CD4-positive, alpha-beta T cell treated with Interleukin-15 for 4 hours (primary cell): ENCODE measurements at regions not wholly inside any gene's neighbourhood (a gene's known extent, or its start where the extent isn't known, plus 50 kb on each side); places are given as distances from the start of the nearest gene placed in this dataset.
"Not testable (repeated sequence)": the region's sequence is repeated elsewhere in the genome, so short reads cannot be mapped to it uniquely, and the experiment has no call there.

Experiments used
- DNase-seq: peaks from one replicate; pipeline ENCODE4 v3.0.0-alpha.2; 2020; ENCODE audit warnings: low spot score

GRCh38 chr14:37712476-37712860 lies 117.0 kb downstream of the TTC6 start:
- not testable (repeated sequence) for DNase-seq

DNA sequence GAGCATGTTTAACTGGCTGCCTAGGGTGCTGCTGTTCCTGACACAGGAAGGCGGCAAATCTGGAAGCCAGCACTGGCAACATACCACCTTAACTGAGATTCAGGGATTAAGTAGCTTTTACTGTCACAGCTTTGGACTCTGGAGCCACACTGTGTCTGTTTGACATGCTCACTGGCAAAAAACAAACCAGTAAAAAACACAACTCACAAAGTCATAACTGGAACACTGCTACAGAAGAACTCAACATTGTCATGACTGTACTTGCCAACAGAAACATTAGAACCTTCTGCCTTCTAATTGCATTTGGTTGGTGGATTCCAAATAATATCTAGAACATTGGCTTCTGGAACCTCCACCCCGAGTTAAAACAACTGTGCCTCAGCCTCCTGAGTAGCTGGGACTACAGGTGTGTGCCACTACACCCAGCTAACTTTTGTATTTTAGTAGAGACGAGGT lies 117.6 kb downstream of the TTC6 start:
- DNase-seq = no peak

- no peak for DNase-seq
Observed at GRCh38 chr14:37720131-37720530, 124.7 kb downstream of the TTC6 start.

GRCh38 chr14:37721976-37722659 lies 126.7 kb downstream of the TTC6 start:
- no peak for DNase-seq

DNA sequence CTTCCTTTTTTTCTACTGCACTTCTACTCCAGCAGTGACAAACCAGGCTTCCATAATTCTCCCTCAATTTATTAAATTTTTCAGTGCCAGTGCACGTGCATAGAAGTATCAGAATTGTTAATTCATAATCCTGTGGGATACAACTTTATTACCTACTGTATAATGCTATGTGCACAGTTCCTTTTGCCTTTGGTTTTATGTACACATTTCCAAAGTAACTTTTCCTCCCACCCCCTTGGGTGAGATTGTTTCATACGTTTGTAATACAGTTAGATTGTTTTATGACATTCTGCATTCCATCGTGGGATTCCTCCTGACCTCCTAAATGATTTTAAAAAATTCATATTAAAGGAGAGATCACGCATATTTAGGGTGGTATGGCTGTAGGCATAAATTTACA lies 128.1 kb downstream of the TTC6 start:
- no peak for DNase-seq

GRCh38 chr14:37726708-37727107 lies 131.3 kb downstream of the TTC6 start:
- no peak for DNase-seq

GRCh38 chr14:37729218-37729617 lies 133.8 kb downstream of the TTC6 start:
- DNase-seq = no peak

GRCh38 chr14:37731094-37731493 lies 135.7 kb downstream of the TTC6 start:
- no peak for DNase-seq

GRCh38 chr14:37745657-37746056 lies 150.2 kb downstream of the TTC6 start:
- DNase-seq = no peak

DNA sequence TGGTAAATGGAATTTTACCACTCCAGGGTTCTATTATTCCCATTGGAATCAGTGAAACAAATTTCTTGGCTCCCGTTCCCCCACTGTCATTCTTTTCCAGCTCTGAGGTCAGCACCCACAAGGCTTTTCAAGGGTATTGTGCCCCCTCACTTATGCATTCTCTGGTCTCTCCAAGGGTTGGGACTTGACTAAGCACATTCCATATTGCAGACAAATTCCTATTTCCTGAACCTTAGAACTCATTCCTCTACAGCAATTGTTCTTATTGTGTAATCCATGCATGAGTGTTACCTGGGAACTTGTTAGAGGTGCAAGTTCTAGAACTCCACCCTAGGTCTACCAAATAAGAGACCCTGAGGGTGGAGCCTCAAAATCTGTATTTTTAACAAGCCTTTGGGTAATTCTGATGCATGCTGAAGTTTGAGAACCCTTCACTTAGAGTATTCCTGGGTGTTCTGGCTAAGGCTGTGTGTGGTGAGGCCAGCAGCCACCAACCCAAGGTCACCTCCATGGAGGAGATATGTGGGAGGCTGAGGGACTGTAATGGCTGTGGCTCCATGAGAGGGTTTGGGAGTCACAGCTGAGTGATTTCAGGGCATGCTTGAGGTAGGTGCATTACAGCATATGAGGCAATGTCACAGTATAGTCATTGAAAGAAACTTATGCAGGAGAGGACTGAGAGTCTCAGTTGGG lies 150.9 kb downstream of the TTC6 start:
- DNase-seq = no peak

GRCh38 chr14:37753459-37753858 lies 158.0 kb downstream of the TTC6 start:
- no peak for DNase-seq

DNA sequence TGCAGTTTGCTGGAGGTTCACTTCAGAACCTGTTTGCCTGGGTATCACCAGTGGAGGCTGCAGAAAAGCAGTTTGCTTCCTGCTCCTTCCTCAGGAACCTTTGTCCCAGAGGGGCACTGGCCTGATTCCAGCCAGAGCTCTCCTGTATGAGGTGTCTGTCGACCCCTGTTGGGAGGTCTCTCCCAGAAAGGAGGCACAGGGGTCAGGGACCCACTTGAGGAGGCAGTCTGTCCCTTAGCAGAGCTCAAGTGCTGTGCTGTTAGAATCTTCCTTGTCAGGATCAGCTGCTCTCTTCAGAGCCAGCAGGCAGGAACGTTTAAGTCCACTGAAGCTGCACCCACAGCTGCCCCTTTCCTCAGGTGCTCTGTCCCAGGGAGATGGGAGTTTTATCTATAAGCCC lies 164.8 kb downstream of the TTC6 start:
- DNase-seq = not testable (repeated sequence)

GRCh38 chr14:37763266-37763665 lies 167.8 kb downstream of the TTC6 start:
- DNase-seq = no peak

- not testable (repeated sequence) for DNase-seq
Observed at GRCh38 chr14:37772283-37772682, 176.9 kb downstream of the TTC6 start.

DNA sequence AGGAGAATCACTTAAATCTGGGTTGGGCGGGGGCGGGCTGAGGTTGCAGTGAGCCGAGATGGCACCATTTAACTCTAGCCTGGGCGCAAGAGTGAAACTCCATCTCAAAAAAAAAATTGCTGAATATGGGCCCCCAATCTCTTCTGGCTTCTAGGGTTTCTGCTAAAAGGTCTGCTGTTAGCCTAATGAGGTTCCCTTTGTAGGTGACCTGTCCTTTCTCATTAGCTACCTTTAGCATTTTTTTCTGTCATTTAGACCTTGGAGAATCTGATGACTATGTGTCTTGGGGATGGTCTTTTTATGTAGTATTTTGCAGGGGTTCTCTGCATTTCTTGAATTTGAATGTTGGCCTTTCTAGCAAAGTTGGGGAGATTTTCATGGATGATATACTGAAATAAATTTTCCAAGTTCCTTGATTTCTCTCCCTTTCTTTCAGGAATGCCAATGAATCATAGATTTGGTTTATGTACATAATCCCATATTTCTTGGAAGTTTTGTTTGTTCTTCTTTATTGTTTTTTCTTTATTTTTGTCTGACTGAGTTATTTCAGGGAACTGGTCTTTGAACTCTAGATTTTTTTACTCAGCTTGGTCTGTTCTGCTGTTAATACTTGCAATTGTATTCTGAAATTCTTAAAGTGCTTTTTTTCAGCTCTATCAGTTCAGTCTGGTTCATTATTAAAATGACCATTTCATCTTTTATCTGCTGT lies 181.5 kb downstream of the TTC6 start:
- no peak for DNase-seq

DNA sequence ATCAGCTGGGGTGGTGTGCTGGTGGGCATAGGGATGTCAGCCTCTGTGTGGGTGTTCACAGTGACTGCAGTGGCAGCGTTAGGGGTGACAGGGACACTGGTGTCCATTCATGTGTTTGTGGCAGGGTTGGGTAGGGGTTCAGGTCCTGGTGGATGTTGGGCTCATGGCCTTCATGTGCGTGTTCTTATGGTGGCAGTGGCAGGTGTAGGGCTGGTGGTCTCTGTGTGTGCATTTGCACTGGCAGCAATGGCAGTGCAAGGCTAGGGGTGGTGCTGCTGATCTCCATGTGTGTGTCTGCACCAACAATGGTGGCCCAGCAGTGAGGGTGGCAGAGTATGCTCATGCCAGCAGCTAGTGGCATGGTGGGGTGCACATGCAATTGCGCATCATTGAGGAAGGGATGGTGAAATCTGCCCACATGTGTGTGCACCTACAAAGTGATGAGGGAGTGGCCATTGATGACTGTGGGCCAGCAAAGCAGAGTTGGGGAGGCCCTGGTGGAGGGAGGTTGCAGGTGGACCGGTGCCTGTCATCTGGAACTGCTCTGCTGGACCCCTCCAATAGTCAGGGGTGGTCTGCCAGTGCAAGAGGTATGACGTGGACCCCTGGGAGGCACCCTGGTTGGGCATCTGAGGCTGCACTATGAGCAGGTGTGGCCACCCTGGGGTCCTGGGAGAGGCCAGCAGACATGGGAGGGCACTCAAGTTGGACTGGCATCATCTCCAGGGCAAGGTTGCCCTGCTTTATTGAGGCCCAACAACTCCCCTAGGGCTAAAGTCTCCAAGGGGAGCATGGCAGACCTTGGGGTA lies 182.9 kb downstream of the TTC6 start:
- DNase-seq = no peak

DNA sequence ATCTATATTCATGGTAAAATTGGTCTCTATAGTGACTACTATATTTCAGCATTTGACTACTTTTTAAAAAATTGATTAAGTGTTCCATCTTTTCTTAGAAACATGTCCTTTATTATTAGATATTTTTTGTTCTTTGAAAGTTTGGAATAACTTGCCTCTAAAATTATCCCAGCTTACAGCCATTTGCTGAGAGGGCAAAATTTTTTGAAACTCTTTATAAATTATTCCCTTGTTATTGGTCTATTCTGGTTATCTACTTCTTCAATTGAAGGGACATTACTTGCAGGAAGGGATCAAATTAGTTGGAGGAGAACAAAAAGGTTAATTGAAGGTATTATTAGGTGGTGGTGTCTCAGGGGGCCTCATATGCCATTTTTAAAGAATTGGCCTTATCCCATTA lies 184.1 kb downstream of the TTC6 start:
- DNase-seq = no peak

DNA sequence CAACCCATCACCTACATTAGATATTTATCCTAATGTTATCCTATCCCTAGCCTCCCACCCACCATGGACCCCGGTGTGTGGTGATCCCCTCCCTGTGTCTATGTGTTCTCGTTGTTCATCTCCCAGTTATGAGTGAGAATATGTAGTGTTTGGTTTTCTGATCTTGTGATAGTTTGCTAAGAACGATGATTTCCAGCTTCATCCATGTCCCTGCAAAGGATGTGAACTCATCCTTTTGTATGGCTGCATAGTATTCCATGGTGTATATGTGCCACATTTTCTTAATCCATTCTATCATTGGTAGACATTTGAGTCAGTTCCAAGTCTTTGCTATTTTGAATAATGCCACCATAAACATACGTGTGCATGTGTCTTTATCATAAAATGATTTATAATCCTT lies 185.3 kb downstream of the TTC6 start:
- not testable (repeated sequence) for DNase-seq

GRCh38 chr14:37784203-37784826 lies 188.9 kb downstream of the TTC6 start:
- DNase-seq = not testable (repeated sequence)

GRCh38 chr14:37784827-37785223 lies 189.4 kb downstream of the TTC6 start:
- not testable (repeated sequence) for DNase-seq

- not testable (repeated sequence) for DNase-seq
Observed at GRCh38 chr14:37785298-37785697, 189.9 kb downstream of the TTC6 start.
